Kidney tubule cell (primary cell): ENCODE measurements at regions not wholly inside any gene's neighbourhood (a gene's known extent, or its start where the extent isn't known, plus 50 kb on each side); places are given as distances from the start of the nearest gene placed in this dataset.

ENCODE experiments used
- DNase-seq: peaks from one replicate; pipeline ENCODE4 v3.0.0-alpha.2; 2018; ENCODE audit warnings: low spot score

- no peak for DNase-seq
Observed at GRCh38 chr22:42330170-42330569, 59.7 kb upstream of the TCF20 start.

- no peak for DNase-seq
Observed at GRCh38 chr22:42329504-42329903, 59.1 kb upstream of the TCF20 start.

GRCh38 chr22:42328784-42329145, 58.3 kb upstream of the TCF20 start:
- DNase-seq = no peak

GRCh38 chr22:42328130-42328783, 57.8 kb upstream of the TCF20 start:
- no peak for DNase-seq

- no peak for DNase-seq
Observed at GRCh38 chr22:42327462-42328129, 57.1 kb upstream of the TCF20 start.

- no peak for DNase-seq
Observed at GRCh38 chr22:42326801-42327200, 56.3 kb upstream of the TCF20 start.

- no peak for DNase-seq
Observed at GRCh38 chr22:42326301-42326700, 55.8 kb upstream of the TCF20 start.

- DNase-seq = peak; percentile 6
Observed at GRCh38 chr22:42324990-42325710, 54.7 kb upstream of the TCF20 start.

- DNase-seq = no peak
Observed at GRCh38 chr22:42324566-42324965, 54.1 kb upstream of the TCF20 start.

GRCh38 chr22:42323971-42324370, 53.5 kb upstream of the TCF20 start:
- no peak for DNase-seq

GRCh38 chr22:42322562-42322926, 52.1 kb upstream of the TCF20 start:
- DNase-seq = no peak

GRCh38 chr22:42321908-42322561, 51.6 kb upstream of the TCF20 start:
- DNase-seq = no peak

- no peak for DNase-seq
Observed at GRCh38 chr22:42320443-42321416, 50.3 kb upstream of the TCF20 start.
